ENCODE measurements at regions not wholly inside any gene's neighbourhood (a gene's known extent, or its start where the extent isn't known, plus 50 kb on each side); places are given as distances from the start of the nearest gene placed in this dataset.

DNA sequence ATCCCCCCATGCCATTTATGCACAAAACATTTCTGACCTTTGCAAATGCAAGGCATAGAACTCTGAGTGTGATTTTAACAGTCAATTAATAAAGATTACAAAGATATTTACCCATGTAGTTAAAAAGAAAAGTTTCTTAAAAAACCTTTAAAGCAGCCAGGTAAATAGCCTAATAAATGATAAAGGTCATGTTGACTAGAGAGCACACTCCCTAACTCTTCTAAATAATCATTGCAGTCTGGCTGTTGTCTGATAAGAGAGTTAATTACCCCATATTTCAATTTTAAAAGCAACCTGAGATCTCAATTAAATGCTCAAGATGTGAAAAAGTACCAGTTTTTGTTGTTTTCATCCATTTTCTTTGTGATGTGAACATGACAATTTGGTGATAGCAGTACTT, 291.5 kb upstream of the SMIM31 start:
- intact Hi-C loops (cut with DNase I): no loop called here
- no peak overlapping the region for H3K27ac ChIP-seq
- H3K27me3 ChIP-seq: no peaks in the 10 kb centered on the region
- ATAC-seq (no peak), DNase-seq (no peak)
- H3K36me3 ChIP-seq: no peaks in the 10 kb centered on the region
- H3K4me3 ChIP-seq: no peak overlapping the region
- no peaks in the 10 kb centered on the region for H3K4me1 ChIP-seq
- peaks cover 0 to 22% (median 0%) of the 10 kb centered on the region in 11 donors for H3K9me3 ChIP-seq
- no peak for TF ChIP-seq CTCF (IDR thresholded peaks at IDR 0.05)

- H3K4me1 ChIP-seq: no peaks in the 10 kb centered on the region
- intact Hi-C loops (cut with DNase I): no loop called here
- TF ChIP-seq CTCF (IDR thresholded peaks at IDR 0.05): no peak
- ATAC-seq (no peak), DNase-seq (no peak)
- H3K4me3 ChIP-seq: no peak overlapping the region
- WGBS, 2 donors: 57 to 78% methylated on average over 1 of the region's 1 CpG
- peaks cover 0 to 11% (median 0%) of the 10 kb centered on the region in 11 donors for H3K9me3 ChIP-seq
- H3K36me3 ChIP-seq: no peaks in the 10 kb centered on the region
- H3K27me3 ChIP-seq: no peaks in the 10 kb centered on the region
- no peak overlapping the region for H3K27ac ChIP-seq
Observed at GRCh38 chr4:164464313-164464712, 289.6 kb upstream of the SMIM31 start.

GRCh38 chr4:164467493-164467892, 286.4 kb upstream of the SMIM31 start:
- WGBS, 2 donors: 64 to 65% methylated on average over 3 of the region's 3 CpGs

GRCh38 chr4:164481306-164482091, 272.4 kb upstream of the SMIM31 start:
- Histone ChIP-seq H3K27ac (no peak overlapping the region), H3K4me1 (no peaks in the 10 kb centered on the region), H3K27me3 (no peaks in the 10 kb centered on the region), H3K4me3 (no peak overlapping the region), H3K36me3 (no peaks in the 10 kb centered on the region), H3K9me3 (peaks cover 0 to 10% (median 0%) of the 10 kb centered on the region in 11 donors)
- DNase-seq: no peak
- ATAC-seq: no peak
- no peak for TF ChIP-seq CTCF (IDR thresholded peaks at IDR 0.05)
- intact Hi-C loops (cut with DNase I): no loop called here
- WGBS, 2 donors: 66 to 80% methylated on average over 4 of the region's 4 CpGs

More at GRCh38 chr4:164467493-164467892, 286.4 kb upstream of the SMIM31 start:
- no peaks in the 10 kb centered on the region for H3K4me1 ChIP-seq
- no peak overlapping the region for H3K4me3 ChIP-seq
- DNase-seq: no peak
- no peaks in the 10 kb centered on the region for H3K27me3 ChIP-seq
- H3K36me3 ChIP-seq: no peaks in the 10 kb centered on the region
- intact Hi-C loops (cut with DNase I): no loop called here
- H3K27ac ChIP-seq: no peak overlapping the region
- TF ChIP-seq CTCF (IDR thresholded peaks at IDR 0.05): no peak
- H3K9me3 ChIP-seq: no peaks in the 10 kb centered on the region
- no peak for ATAC-seq
